GM12878 (cell line): ENCODE measurements at regions not wholly inside any gene's neighbourhood (a gene's known extent, or its start where the extent isn't known, plus 50 kb on each side); places are given as distances from the start of the nearest gene placed in this dataset.

Experiments
- ATAC-seq: fragments of 200-7000 bp; cut with Tn5 transposase; 3 replicates; pipeline ENCODE4 v1.9.1; 2020; ENCODE audit warnings: mild to moderate bottlenecking, moderate library complexity
- BruUV-seq: library from RNA; stranded (reverse); fragments of 400-500 nt; replicated peaks from 2 replicates; lab custom pipeline; 2021; lab: Mats Ljungman, UMichigan
- CTCF ChIA-PET: fragments of 300-600 bp; sonication (Branson Sonifier 250); formaldehyde crosslinking; extraction: SDS; loops from one replicate; lab custom pipeline; 2021; ENCODE audit warnings: inconsistent platforms; lab: Yijun Ruan, JAX
- POLR2A ChIA-PET: fragments of 350-600 bp; formaldehyde crosslinking; extraction: SDS; loops from one replicate; lab custom pipeline; 2021; ENCODE audit warnings: inconsistent platforms; lab: Charles Lee
- RAD21 ChIA-PET: fragments of 300-600 bp; sonication (Branson Sonifier 250); formaldehyde crosslinking; loops from one replicate; lab custom pipeline; 2023; ENCODE audit warnings: antibody characterized with exemption; ENCODE audit not compliant: unreplicated experiment; lab: Charles Lee
- SMC1A ChIA-PET: fragments of 300-600 bp; sonication (Branson Sonifier 250); formaldehyde crosslinking; loops from one replicate; lab custom pipeline; 2023; ENCODE audit not compliant: unreplicated experiment, uncharacterized antibody; lab: Charles Lee
- DNase-seq: peaks from one replicate; pipeline ENCODE4 v3.0.0-alpha.2; 2011; ENCODE audit warnings: low read depth, low spot score
- FAIRE-seq: peaks from 3 replicates; lab custom pipeline; 2011; peaks lifted over from hg19 to GRCh38; lab: Jason Lieb, UNC
- H2AFZ ChIP-seq: 2 replicates; pipeline ENCODE4 v1.6.0; 2011; ENCODE audit warnings: low read depth, low read length, control low read depth; ENCODE audit not compliant: control insufficient read depth
- H3K27ac ChIP-seq: 2 replicates; pipeline ENCODE4 v1.5.1; 2011; ENCODE audit warnings: control low read depth; ENCODE audit not compliant: control insufficient read depth, insufficient read depth
- H3K27me3 ChIP-seq, 2 experiments: replicated peaks in 1 of 2; 2 replicates each; pipeline versions ENCODE4 v1.6.0 to v1.6.1; 2011; ENCODE audit warnings: low read length in 1 of 2; ENCODE audit not compliant: control insufficient read depth in 2 of 2, insufficient read depth in 2 of 2
- H3K36me3 ChIP-seq, 2 experiments: 2 replicates each; pipeline ENCODE4 v1.5.1; 2011; ENCODE audit warnings: low read length in 1 of 2; ENCODE audit not compliant: control insufficient read depth in 2 of 2, insufficient read depth in 2 of 2
- H3K4me1 ChIP-seq: 2 replicates; pipeline ENCODE4 v1.6.1; 2011; ENCODE audit warnings: mild to moderate bottlenecking, low read length, moderate library complexity, mixed read lengths; ENCODE audit not compliant: control insufficient read depth, insufficient read depth
- H3K4me2 ChIP-seq: 2 replicates; pipeline ENCODE4 v1.6.0; 2011; ENCODE audit warnings: control low read depth; ENCODE audit not compliant: control insufficient read depth, insufficient read depth
- H3K4me3 ChIP-seq: fragments of 200-600 bp; sonication (generic); 2 replicates; pipeline ENCODE4 v1.5.1; 2016
- H3K79me2 ChIP-seq: 2 replicates; pipeline ENCODE4 v1.6.0; 2011; ENCODE audit warnings: low read length; ENCODE audit not compliant: control insufficient read depth, insufficient read depth
- H3K9ac ChIP-seq: 2 replicates; pipeline ENCODE4 v1.8.0; 2011; ENCODE audit warnings: low read length, control low read depth, mixed read lengths; ENCODE audit not compliant: control insufficient read depth, insufficient read depth
- H3K9me3 ChIP-seq: replicated peaks from 3 replicates; pipeline ENCODE4 v1.5.1; 2011; ENCODE audit warnings: mild to moderate bottlenecking, low read length; ENCODE audit not compliant: control insufficient read depth, insufficient read depth
- H4K20me1 ChIP-seq: 2 replicates; pipeline ENCODE4 v1.6.0; 2011; ENCODE audit not compliant: control insufficient read depth, insufficient read depth
- CBX3 ChIP-seq: fragments of 200-600 bp; sonication (generic); IDR thresholded peaks from 2 replicates; pipeline ENCODE4 v1.6.1; 2016; ENCODE audit warnings: low read depth, borderline replicate concordance
- GABPA ChIP-seq: IDR thresholded peaks from 2 replicates; pipeline ENCODE4 v1.6.1; 2014; ENCODE audit warnings: antibody characterized with exemption, low read depth, mild to moderate bottlenecking, inconsistent platforms
- RBBP5 ChIP-seq: fragments of 200-600 bp; sonication (generic); conservative IDR thresholded peaks from 2 replicates; pipeline ENCODE4 v1.6.1; 2016
- TBL1XR1 ChIP-seq: IDR thresholded peaks from 2 replicates; pipeline ENCODE4 v1.6.1; 2012; ENCODE audit warnings: low read depth, low read length, improper control_type of control experiment
- ZBED1 ChIP-seq: IDR thresholded peaks from 2 replicates; pipeline ENCODE4 v1.6.1; 2016; ENCODE audit warnings: borderline replicate concordance
- ZSCAN29 ChIP-seq: fragments of 450-650 bp; IDR thresholded peaks from 2 replicates; pipeline ENCODE4 v1.6.1; 2017; ENCODE audit warnings: mild to moderate bottlenecking, moderate library complexity
- WGBS: methylation state at CpG from one replicate; pipeline ENCODE4 v1.1.6; 2016; ENCODE audit warnings: low lambda C conversion rate; ENCODE audit not compliant: insufficient replicate concordance, insufficient coverage; ENCODE audit errors: missing lambda C conversion rate; 5-methylcytosine and 5-hydroxymethylcytosine counted together
- in situ Hi-C: fragments of 300-500 bp; cut with MboI; formaldehyde crosslinking; loops from 9 replicates; pipeline ENCODE4 v1.14.3; 2018; ENCODE audit warnings: mixed read lengths
- intact Hi-C: fragments of 100-400 bp; cut with micrococcal nuclease; formaldehyde crosslinking; loops from one replicate; pipeline ENCODE4 v1.14.2; 2022; ENCODE audit not compliant: unreplicated experiment
- TF ChIP-seq, protein P1 (sequence below): fragments of 150-350 bp; IDR thresholded peaks from 2 replicates; pipeline ENCODE4 v1.6.1; 2014; ENCODE audit warnings: mild to moderate bottlenecking, low read depth, low read length
- TF ChIP-seq, protein P2 (sequence below): IDR thresholded peaks from 2 replicates; pipeline ENCODE4 v1.6.1; 2012; ENCODE audit warnings: low read length, inconsistent platforms
- TF ChIP-seq, protein P3 (sequence below): fragments of 450-650 bp; IDR thresholded peaks from 2 replicates; pipeline ENCODE4 v1.6.1; 2018; ENCODE audit warnings: borderline replicate concordance, mild to moderate bottlenecking; ENCODE audit not compliant: partially characterized antibody

GRCh38 chr2:129689653-129690448 lies 289.6 kb upstream of the RAB6C start (continued):
- TF ChIP-seq, protein P1, sequence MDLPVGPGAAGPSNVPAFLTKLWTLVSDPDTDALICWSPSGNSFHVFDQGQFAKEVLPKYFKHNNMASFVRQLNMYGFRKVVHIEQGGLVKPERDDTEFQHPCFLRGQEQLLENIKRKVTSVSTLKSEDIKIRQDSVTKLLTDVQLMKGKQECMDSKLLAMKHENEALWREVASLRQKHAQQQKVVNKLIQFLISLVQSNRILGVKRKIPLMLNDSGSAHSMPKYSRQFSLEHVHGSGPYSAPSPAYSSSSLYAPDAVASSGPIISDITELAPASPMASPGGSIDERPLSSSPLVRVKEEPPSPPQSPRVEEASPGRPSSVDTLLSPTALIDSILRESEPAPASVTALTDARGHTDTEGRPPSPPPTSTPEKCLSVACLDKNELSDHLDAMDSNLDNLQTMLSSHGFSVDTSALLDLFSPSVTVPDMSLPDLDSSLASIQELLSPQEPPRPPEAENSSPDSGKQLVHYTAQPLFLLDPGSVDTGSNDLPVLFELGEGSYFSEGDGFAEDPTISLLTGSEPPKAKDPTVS = no peak
- no peak for TF ChIP-seq CBX3
- no peak for TF ChIP-seq ZBED1
- TF ChIP-seq ZSCAN29 = no peak
- no peak for TF ChIP-seq RBBP5
- TF ChIP-seq, protein P2, sequence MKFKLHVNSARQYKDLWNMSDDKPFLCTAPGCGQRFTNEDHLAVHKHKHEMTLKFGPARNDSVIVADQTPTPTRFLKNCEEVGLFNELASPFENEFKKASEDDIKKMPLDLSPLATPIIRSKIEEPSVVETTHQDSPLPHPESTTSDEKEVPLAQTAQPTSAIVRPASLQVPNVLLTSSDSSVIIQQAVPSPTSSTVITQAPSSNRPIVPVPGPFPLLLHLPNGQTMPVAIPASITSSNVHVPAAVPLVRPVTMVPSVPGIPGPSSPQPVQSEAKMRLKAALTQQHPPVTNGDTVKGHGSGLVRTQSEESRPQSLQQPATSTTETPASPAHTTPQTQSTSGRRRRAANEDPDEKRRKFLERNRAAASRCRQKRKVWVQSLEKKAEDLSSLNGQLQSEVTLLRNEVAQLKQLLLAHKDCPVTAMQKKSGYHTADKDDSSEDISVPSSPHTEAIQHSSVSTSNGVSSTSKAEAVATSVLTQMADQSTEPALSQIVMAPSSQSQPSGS = no peak

GRCh38 chr2:129695496-129695895 lies 284.0 kb upstream of the RAB6C start:
- BruUV-seq = no TSS peak
- ChIA-PET SMC1A (no interaction called here), RAD21 (no interaction called here), CTCF (no interaction called here), POLR2A (no interaction called here)
- Histone ChIP-seq H3K4me1 (no peaks in the 10 kb centered on the region), H3K9me3 (no peaks in the 10 kb centered on the region; the same call in 2 of the 3 replicates), H3K27me3 (no peaks in the 10 kb centered on the region), H4K20me1 (no peaks in the 10 kb centered on the region), H3K4me2 (no peak overlapping the region), H3K36me3 (no peaks in the 10 kb centered on the region), H3K27ac (no peak overlapping the region), H3K9ac (no peak overlapping the region), H3K4me3 (no peak overlapping the region), H3K79me2 (no peaks in the 10 kb centered on the region), H2AFZ (no peak overlapping the region)
- FAIRE-seq = no peak
- 5% methylated on average over 3 of the region's 3 CpGs for WGBS
- intact Hi-C loops (no loop called here), in situ Hi-C loops (no loop called here)
- TF ChIP-seq, protein P3, sequence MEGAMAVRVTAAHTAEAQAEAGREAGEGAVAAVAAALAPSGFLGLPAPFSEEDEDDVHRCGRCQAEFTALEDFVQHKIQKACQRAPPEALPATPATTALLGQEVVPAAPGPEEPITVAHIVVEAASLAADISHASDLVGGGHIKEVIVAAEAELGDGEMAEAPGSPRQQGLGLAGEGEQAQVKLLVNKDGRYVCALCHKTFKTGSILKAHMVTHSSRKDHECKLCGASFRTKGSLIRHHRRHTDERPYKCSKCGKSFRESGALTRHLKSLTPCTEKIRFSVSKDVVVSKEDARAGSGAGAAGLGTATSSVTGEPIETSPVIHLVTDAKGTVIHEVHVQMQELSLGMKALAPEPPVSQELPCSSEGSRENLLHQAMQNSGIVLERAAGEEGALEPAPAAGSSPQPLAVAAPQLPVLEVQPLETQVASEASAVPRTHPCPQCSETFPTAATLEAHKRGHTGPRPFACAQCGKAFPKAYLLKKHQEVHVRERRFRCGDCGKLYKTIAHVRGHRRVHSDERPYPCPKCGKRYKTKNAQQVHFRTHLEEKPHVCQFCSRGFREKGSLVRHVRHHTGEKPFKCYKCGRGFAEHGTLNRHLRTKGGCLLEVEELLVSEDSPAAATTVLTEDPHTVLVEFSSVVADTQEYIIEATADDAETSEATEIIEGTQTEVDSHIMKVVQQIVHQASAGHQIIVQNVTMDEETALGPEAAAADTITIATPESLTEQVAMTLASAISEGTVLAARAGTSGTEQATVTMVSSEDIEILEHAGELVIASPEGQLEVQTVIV = no peak
- no peak for TF ChIP-seq TBL1XR1
- no peak for TF ChIP-seq GABPA
- no peak for ATAC-seq
- DNase-seq = no peak
